Keratinocyte (primary cell): ENCODE measurements at regions not wholly inside any gene's neighbourhood (a gene's known extent, or its start where the extent isn't known, plus 50 kb on each side); places are given as distances from the start of the nearest gene placed in this dataset.

Experiments
- DNase-seq: peaks from one replicate; pipeline ENCODE4 v3.0.0-alpha.2; 2011; ENCODE audit warnings: low read depth, missing footprints, low spot score
- FAIRE-seq: peaks from 2 replicates; lab custom pipeline; 2011; peaks lifted over from hg19 to GRCh38; lab: Jason Lieb, UNC
- H2AFZ ChIP-seq: 2 replicates; pipeline ENCODE4 v1.6.0; 2012; ENCODE audit warnings: low read length, control low read depth, inconsistent platforms; ENCODE audit not compliant: control insufficient read depth
- H3K27ac ChIP-seq: 2 replicates; pipeline ENCODE4 v1.5.1; 2011; ENCODE audit warnings: low read length; ENCODE audit not compliant: control insufficient read depth, insufficient read depth
- H3K27me3 ChIP-seq: 3 replicates; pipeline ENCODE4 v1.6.0; 2011; ENCODE audit warnings: low read length; ENCODE audit not compliant: control insufficient read depth, insufficient read depth; ENCODE audit errors: extremely low read depth
- H3K36me3 ChIP-seq, 2 experiments: 2 replicates in 1 of 2; 3 replicates in 1 of 2; pipeline ENCODE4 v1.5.1; 2011; ENCODE audit warnings: low read length in 2 of 2, mild to moderate bottlenecking in 1 of 2; ENCODE audit not compliant: control insufficient read depth in 2 of 2, insufficient read depth in 2 of 2; ENCODE audit errors: extremely low read depth in 1 of 2
- H3K4me1 ChIP-seq: 3 replicates; pipeline ENCODE4 v1.5.1; 2011; ENCODE audit warnings: low read length; ENCODE audit not compliant: control insufficient read depth, insufficient read depth; ENCODE audit errors: extremely low read depth
- H3K4me2 ChIP-seq: 3 replicates; pipeline ENCODE4 v1.6.0; 2011; ENCODE audit warnings: low read depth, low read length; ENCODE audit not compliant: control insufficient read depth, insufficient read depth; ENCODE audit errors: extremely low read depth
- H3K4me3 ChIP-seq, 3 experiments: fragments of 200-600 bp in 1 of 3; sonication (generic) in 1 of 3; 2 replicates in 2 of 3; 3 replicates in 1 of 3; pipeline ENCODE4 v1.5.1; 2011 to 2016; ENCODE audit warnings: low read length in 3 of 3, mild to moderate bottlenecking in 3 of 3, control low read depth in 2 of 3, inconsistent platforms in 1 of 3, low read depth in 1 of 3, mixed read lengths in 1 of 3, mixed run types in 1 of 3, moderate library complexity in 1 of 3; ENCODE audit not compliant: control insufficient read depth in 2 of 3, insufficient read depth in 2 of 3; ENCODE audit errors: extremely low read depth in 1 of 3
- H3K79me2 ChIP-seq: 2 replicates; pipeline ENCODE4 v1.6.0; 2012; ENCODE audit warnings: low read length; ENCODE audit not compliant: control insufficient read depth, insufficient read depth
- H3K9ac ChIP-seq: 3 replicates; pipeline ENCODE4 v1.6.0; 2011; ENCODE audit warnings: low read length; ENCODE audit not compliant: control insufficient read depth, insufficient read depth; ENCODE audit errors: extremely low read depth
- H3K9me1 ChIP-seq: 3 replicates; pipeline ENCODE4 v1.6.0; 2011; ENCODE audit warnings: low read length; ENCODE audit not compliant: control insufficient read depth, insufficient read depth; ENCODE audit errors: extremely low read depth
- H3K9me3 ChIP-seq: 2 replicates; pipeline ENCODE4 v1.5.1; 2012; ENCODE audit warnings: low read depth, low read length; ENCODE audit not compliant: control insufficient read depth
- H4K20me1 ChIP-seq: 3 replicates; pipeline ENCODE4 v1.6.0; 2011; ENCODE audit warnings: low read length; ENCODE audit not compliant: control insufficient read depth, insufficient read depth; ENCODE audit errors: extremely low read depth
- EZH2 ChIP-seq: IDR thresholded peaks from one replicate; pipeline ENCODE4 v1.6.1; 2012; ENCODE audit warnings: inconsistent platforms, mild to moderate bottlenecking, low read length, moderate library complexity
- dilution Hi-C: fragments of 300-500 bp; cut with MboI; formaldehyde crosslinking; loops from one replicate; pipeline ENCODE4 v1.7.0; 2020; ENCODE audit warnings: low sequenced_read_pairs; ENCODE audit not compliant: extremely low pct_ligation_motif_present
- TF ChIP-seq, protein P1 (sequence below), 3 experiments: IDR thresholded peaks in 1 of 3; conservative IDR thresholded peaks in 1 of 3; optimal IDR thresholded peaks in 1 of 3; 2 replicates in 2 of 3; 3 replicates in 1 of 3; pipeline versions ENCODE3 to v1.5.1; 2011; ENCODE audit warnings: low read length in 3 of 3, mild to moderate bottlenecking in 3 of 3, moderate library complexity in 2 of 3, control low read depth in 1 of 3, inconsistent platforms in 1 of 3; ENCODE audit not compliant: insufficient read depth in 2 of 3; ENCODE audit errors: extremely low read depth in 1 of 3

DNA sequence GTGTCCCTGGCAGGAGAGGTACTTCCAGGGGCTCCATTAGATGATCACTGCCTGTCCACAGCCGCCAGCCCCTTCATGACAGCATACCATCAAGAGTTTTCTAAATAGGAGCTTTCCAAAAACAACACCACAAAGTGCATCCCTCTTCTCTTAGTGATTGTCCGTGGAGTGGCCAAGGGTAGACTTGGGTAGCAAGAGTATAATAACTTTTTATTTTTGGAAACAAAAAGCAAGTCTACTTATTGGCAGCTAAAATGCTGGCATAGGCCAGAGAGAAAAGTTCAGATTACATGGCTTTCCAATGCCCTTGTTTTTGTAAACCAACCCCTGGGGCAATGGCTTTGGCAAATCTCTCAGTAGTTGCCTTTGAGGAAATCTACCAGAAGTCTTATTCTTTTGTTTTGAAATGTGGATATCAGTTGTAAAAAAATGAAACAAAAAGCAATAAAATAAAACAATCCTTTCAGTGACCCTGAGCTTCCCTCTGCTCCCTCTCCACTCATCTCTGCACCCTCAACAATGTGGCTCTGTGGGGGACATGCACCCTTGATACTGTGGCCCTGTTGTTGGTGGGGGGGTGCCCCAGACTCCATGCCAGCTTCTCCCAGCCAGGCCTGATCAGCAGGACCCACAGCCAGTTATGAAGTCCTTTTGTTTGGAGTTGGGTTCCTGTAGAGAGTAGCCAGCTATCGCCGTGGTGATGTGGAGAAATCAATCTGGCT, 294.1 kb downstream of the DLEU7 start:
- TF ChIP-seq, protein P1, sequence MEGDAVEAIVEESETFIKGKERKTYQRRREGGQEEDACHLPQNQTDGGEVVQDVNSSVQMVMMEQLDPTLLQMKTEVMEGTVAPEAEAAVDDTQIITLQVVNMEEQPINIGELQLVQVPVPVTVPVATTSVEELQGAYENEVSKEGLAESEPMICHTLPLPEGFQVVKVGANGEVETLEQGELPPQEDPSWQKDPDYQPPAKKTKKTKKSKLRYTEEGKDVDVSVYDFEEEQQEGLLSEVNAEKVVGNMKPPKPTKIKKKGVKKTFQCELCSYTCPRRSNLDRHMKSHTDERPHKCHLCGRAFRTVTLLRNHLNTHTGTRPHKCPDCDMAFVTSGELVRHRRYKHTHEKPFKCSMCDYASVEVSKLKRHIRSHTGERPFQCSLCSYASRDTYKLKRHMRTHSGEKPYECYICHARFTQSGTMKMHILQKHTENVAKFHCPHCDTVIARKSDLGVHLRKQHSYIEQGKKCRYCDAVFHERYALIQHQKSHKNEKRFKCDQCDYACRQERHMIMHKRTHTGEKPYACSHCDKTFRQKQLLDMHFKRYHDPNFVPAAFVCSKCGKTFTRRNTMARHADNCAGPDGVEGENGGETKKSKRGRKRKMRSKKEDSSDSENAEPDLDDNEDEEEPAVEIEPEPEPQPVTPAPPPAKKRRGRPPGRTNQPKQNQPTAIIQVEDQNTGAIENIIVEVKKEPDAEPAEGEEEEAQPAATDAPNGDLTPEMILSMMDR (optimal IDR thresholded peaks at IDR 0.05 in 1 of 3, IDR thresholded peaks at IDR 0.05 in 1 of 3, conservative IDR thresholded peaks at IDR 0.05 in 1 of 3; ENCODE audit: extremely low read depth in 1 of 3, insufficient read depth in 2 of 3, low read length in 3 of 3), result no peak
- no peak for TF ChIP-seq EZH2
- dilution Hi-C loops, result no loop called here
- H3K9me1 ChIP-seq, result no peaks in the 10 kb centered on the region
- no peak for DNase-seq
- H3K79me2 ChIP-seq, result no peaks in the 10 kb centered on the region
- no peak for FAIRE-seq
- H3K9me3 ChIP-seq, result no peaks in the 10 kb centered on the region
- H3K4me3 ChIP-seq, result no peak overlapping the region
- H2AFZ ChIP-seq, result no peak overlapping the region
- H3K4me1 ChIP-seq, result no peaks in the 10 kb centered on the region
- H3K9ac ChIP-seq, result no peak overlapping the region
- H3K36me3 ChIP-seq, result no peaks in the 10 kb centered on the region
- no peak overlapping the region for H3K4me2 ChIP-seq
- no peaks in the 10 kb centered on the region for H3K27me3 ChIP-seq
- H3K27ac ChIP-seq, result no peak overlapping the region
- no peaks in the 10 kb centered on the region for H4K20me1 ChIP-seq

DNA sequence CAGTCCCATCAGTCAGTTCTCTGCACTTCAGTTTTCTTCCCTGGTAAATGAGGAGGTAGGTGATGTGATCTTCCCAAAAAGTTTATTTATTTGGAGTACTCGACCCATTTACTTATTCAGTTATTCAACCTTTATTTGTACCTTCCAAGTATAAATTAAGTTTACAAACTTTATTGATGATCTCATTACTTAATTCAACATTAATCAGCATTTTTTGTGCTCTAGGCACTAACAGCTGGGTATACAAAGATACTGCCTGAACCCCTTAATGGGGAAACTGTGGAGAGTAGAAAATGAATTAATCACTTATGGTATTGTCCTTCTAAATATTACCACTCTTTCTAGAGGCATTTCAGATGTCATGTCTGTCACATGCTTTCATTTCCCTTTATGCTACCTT, 293.3 kb downstream of the DLEU7 start:
- FAIRE-seq (no peak), DNase-seq (no peak)
- no peaks in the 10 kb centered on the region for H3K27me3 ChIP-seq
- H3K9me1 ChIP-seq, result no peaks in the 10 kb centered on the region
- TF ChIP-seq, protein P1 (optimal IDR thresholded peaks at IDR 0.05 in 1 of 3, IDR thresholded peaks at IDR 0.05 in 1 of 3, conservative IDR thresholded peaks at IDR 0.05 in 1 of 3; ENCODE audit: extremely low read depth in 1 of 3, insufficient read depth in 2 of 3, low read length in 3 of 3), result no peak
- TF ChIP-seq EZH2, result no peak
- dilution Hi-C loops, result no loop called here
- H3K4me1 ChIP-seq, result no peaks in the 10 kb centered on the region
- no peaks in the 10 kb centered on the region for H4K20me1 ChIP-seq
- no peak overlapping the region for H3K9ac ChIP-seq
- H3K36me3 ChIP-seq, result no peaks in the 10 kb centered on the region
- H3K27ac ChIP-seq, result no peak overlapping the region
- H3K4me3 ChIP-seq, result no peak overlapping the region
- H3K4me2 ChIP-seq, result no peak overlapping the region
- no peaks in the 10 kb centered on the region for H3K79me2 ChIP-seq
- no peaks in the 10 kb centered on the region for H3K9me3 ChIP-seq
- H2AFZ ChIP-seq, result no peak overlapping the region
